ENCODE measurements at regions not wholly inside any gene's neighbourhood (a gene's known extent, or its start where the extent isn't known, plus 50 kb on each side); places are given as distances from the start of the nearest gene placed in this dataset.
"Not testable (repeated sequence)": the region's sequence is repeated elsewhere in the genome, so short reads cannot be mapped to it uniquely, and the experiment has no call there.

DNA sequence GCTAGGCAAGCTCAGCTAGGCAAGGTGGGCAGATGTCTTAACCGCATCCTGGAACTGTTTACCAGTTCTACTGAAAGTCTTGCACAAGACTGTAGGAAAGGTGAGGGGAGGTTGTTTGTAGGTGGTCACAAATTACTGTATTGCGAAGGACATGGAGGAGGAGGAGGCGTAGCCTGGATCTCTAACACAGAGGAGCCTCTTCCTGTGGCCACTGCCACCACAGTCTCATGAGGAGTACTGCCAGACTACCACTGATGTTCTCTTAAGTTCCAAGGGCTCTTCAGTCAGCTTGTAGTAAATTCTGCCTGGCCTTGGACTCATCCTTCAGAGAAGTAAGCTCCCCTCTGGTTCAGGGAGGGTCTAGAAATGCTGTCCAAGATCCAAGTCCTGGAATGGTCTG lies 258.6 kb downstream of the FAT4 start:
- no peak for DNase-seq (ENCODE audit: extremely low read depth, low read depth)

DNA sequence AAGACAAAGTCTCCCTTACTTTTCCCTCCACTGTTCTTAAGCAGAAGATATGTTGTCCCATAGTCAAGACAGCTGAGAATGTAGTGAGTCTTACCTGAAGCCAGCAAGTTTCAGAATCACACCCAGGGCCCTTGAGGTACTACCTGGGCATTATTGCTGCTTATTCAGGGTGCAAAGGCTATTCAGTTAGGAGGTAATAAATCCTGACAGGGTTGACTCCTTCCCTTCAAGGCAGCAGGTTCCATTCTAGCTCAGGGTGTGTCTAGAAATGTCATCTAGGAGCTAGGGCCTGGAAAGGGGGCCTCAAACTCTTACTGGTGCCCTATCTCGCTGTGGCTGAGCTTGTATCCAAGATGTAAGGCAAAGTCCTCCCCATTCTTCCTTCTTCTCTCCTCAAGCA lies 259.0 kb downstream of the FAT4 start:
- no peak for DNase-seq (ENCODE audit: extremely low read depth, low read depth)

- DNase-seq (ENCODE audit: extremely low read depth, low read depth): no peak
Observed at GRCh38 chr4:125582302-125582701, 267.5 kb downstream of the FAT4 start.

DNA sequence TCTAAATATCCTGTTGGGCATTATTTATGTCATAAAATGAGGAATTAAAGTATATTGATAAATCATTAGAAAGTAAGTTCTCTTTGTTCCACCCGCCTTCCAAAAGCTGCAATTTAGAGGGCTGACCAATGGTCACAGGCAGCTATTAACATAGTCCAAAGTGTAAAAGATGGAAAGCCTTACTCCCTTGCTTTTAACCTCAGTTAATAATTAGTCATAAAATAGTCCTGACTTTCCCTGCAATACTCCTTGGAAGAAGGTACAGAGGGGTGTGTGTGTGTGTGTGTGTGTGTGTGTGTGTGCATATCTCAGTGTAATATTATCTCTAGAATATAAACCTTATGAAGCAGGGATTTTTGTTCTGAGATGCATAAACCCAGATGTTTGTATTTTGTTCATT lies 275.4 kb downstream of the FAT4 start:
- DNase-seq (ENCODE audit: extremely low read depth, low read depth): no peak

DNA sequence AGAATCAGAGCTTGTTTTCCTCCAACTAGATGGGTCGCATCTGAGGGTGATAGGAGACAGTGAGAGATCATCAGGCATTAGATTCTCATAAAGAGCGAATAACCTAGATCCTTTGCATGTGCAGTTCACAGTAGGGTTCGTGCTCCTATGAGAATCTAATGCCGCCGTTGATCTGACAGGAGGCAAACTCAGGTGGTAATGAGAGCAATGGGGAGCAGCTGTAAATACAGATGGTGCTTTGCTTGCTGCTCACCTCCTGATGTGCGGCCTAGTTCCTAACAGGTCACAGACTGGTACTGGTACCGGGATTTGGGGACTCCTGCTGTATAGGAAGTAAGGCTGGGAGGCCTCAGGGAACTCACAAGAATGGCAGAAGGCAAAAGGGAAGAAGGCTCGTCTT lies 276.5 kb downstream of the FAT4 start:
- DNase-seq (ENCODE audit: extremely low read depth, low read depth): no peak

DNA sequence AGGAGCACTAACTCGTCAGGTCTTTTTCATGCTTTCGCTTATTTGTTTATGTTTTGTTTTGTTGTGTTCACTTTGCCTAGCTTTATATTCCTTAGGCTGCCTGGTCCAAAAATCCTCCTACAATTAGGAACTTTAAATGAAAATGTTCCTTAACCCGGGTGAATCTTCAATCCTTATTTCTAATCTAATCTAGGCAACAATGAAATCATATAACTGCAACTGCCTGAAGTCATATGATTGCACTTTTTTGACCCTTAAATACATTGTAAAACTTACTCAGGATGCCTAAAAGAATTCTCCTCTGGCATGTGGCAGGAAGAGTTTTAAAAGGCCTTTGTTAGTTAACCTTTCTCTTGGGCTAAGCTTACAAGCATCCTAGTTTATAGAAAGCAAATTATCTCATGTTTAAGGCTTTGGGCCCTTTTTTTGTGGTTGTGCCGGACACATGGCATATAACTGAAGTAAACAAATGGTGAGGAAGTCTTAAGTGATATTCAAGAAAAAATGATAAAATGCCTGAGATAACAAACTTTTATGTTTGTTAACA lies 279.4 kb downstream of the FAT4 start:
- no peak for DNase-seq (ENCODE audit: extremely low read depth, low read depth)

DNA sequence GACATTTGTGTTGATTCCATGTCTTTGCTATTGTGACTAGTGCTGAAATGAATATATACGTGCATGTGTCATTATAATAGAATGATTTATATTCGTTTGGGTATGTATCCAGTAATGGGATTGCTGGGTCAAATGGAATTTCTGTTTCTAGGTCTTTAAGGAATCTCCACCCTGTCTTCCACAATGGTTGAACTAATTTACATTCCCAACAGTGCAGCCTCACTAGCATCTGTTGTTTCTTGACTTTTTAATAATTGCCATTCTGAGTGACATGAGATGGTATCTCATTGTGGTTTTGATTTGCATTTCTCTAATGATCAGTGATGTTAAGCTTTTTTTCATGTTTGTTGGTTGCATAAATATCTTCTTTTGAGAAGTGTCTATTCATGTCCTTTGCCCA lies 291.2 kb downstream of the FAT4 start:
- DNase-seq (ENCODE audit: extremely low read depth, low read depth): not testable (repeated sequence)

DNA sequence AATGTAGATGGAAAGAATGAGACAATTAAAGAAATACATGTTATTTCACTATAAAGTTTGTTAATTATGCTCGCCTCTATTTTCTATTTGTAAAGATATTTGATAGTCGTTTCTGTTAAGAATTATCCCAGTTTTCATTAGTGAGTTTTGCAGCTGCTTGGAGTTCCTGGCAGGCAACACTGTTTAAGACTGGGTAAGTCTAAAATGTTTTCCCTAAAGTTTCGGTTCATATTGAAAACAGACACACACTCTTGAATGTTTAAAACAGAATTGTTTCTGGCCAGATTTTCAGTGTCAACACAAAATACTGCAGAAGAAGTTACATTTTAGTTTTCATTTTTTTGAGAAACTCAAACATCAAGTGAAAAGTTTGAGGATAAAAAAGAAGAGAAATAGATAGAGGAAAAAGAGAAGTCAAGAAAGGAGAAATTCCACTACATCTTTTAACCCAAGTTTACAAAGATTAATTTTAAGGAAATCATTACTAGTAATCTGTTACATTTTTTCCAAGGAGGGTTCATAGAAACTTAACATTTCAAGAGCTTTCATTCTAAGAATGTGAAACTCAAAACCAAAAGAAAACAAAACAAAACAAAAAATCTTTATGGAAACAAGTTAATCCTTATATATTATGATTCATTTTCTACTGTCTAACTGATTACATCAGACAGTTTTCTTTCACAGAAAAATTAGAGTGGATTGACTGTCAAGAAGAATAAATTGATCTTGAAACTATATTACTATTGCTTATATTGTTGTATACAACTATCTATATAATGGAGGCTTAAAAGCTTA lies 305.5 kb downstream of the FAT4 start:
- no peak for DNase-seq (ENCODE audit: extremely low read depth, low read depth)

- DNase-seq (ENCODE audit: extremely low read depth, low read depth): no peak
Observed at GRCh38 chr4:125624951-125625350, 310.2 kb downstream of the FAT4 start.

DNA sequence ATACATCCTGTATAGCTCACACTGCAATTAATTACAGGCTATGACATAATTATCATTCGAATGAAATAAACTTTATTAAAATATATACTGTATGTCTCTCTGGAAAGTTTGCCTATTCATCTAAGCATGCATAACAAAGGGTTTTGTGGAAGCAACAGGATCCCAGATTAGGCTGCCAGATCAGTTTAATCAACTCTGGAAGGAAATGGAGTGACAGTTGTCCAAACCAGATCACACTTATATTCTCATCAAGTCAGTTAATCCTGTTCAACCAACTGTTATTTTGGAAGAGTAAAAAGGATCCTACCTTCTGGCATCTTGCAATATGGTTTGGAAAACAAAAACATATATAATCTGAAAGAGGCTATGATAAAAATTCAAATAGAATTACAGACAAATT lies 312.2 kb downstream of the FAT4 start:
- DNase-seq (ENCODE audit: extremely low read depth, low read depth): no peak

DNA sequence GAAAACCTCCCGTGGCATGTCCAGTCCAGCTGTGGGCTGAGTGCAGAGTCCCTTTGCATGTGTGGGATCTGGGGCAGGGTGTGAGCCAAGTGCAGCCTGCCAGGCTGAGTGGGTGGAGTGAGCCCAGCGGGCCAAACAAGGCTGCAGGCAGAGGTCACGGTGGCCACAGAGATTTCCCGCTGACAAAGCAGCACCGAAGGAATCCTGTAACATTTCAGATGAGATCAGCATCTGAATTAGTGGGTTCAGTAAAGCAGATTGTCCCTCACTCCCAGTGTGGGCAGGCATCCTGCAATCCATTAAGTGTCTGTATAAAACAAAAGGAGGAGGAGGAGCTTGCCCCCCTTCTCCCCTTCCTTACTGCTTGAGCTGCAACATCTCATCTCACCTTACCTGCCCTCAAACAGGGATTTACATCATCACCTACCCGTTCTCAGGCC lies 324.4 kb downstream of the FAT4 start:
- no peak for DNase-seq (ENCODE audit: extremely low read depth, low read depth)

- no peak for DNase-seq (ENCODE audit: extremely low read depth, low read depth)
Observed at GRCh38 chr4:125641611-125642010, 326.9 kb downstream of the FAT4 start.

- DNase-seq (ENCODE audit: extremely low read depth, low read depth): no peak
Observed at GRCh38 chr4:125642645-125643044, 327.9 kb downstream of the FAT4 start.

DNA sequence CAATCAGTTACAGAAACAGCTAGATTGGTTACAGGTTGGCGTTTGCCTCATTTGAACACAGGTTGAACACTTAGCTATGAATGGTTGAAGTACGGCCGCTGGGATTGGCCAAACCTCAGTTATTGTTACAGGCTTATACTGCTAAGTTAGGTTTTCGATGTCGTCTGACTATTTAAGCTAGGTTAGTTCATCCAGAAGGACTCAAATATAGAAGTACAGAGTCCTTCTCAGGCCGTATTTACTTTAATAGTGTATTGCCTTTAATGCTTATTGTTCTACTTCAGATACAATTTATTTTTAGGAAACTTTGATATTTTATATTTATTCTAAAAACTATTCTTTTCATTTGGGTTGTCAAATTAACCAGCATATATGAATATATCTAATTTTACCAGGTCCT lies 334.7 kb downstream of the FAT4 start:
- DNase-seq (ENCODE audit: extremely low read depth, low read depth): no peak

GRCh38 chr4:125650557-125650956 lies 335.8 kb downstream of the FAT4 start:
- no peak for DNase-seq (ENCODE audit: extremely low read depth, low read depth)

DNA sequence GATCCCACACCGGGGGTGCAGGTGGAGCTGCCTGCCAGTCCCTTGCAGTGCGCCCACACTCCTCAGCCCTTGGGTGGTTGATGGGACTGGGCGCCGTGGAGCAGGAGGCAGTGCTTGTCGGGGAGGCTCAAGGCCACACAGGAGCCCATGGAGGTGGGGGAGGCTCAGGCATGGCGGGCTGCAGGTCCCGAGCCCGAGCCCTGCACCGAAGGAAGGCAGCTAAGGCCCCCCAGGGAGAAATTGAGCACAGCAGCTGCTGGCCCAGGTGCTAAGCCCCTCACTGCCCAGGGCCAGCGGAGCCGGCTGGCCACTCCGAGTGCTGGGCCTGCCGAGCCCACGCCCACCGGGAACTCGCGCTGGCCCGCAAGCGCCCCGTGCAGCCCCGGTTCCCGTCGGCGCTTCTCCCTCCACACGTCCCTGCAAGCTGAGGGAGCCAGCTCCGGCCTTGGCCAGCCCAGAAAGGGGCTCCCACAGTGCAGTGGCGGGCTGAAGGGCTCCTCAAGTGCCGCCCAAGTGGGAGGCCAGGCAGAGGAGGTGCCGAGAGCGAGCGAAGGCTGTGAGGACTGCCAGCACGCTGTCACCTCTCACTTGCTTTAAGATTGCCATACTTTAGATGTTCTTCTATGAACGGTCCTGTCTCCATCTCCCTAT lies 337.1 kb downstream of the FAT4 start:
- DNase-seq (ENCODE audit: extremely low read depth, low read depth): not testable (repeated sequence)

DNA sequence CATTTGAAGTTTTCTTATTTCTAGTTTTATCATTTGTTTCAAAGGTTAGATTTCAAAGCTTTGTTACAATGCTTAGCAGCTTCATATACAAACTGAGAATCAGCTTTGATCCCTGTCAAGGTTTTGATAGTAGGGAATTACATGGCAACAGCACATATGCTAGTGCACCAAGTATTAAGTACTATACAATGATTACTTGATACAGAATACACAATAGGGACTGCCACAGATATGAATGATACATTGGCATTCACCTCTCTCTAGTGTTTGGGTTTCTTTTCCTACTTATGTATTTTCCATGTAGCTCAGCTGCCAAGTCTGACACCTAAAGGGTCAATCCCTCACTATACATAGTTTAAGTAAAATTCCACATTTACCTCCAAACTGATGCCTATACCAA lies 344.0 kb downstream of the FAT4 start:
- DNase-seq (ENCODE audit: extremely low read depth, low read depth): no peak

GRCh38 chr4:125663896-125664767 lies 349.4 kb downstream of the FAT4 start:
- no peak for DNase-seq (ENCODE audit: extremely low read depth, low read depth)

GRCh38 chr4:125666635-125667034 lies 351.9 kb downstream of the FAT4 start:
- peak; percentile 5 for DNase-seq (ENCODE audit: extremely low read depth, low read depth)

DNA sequence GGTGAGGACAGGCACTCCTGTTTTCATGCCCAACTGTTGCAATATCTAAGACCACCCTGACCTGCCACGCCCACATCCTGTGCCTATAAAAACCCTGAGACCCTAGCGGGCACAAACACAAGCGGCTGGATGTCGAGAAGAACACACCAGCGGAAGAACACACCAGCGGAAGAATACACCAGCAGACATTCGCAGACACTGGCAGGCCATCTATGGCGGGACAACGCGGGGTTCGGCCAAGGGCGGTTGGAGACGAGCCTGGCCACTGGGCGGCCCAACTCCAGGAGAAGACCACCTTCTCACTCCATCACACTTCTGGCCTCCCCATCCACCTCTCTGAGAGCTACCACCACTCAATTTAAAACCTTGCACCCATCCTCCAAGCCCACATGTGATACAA lies 361.4 kb downstream of the FAT4 start:
- DNase-seq (ENCODE audit: extremely low read depth, low read depth): no peak

GRCh38 chr4:125676583-125676982 lies 361.8 kb downstream of the FAT4 start:
- no peak for DNase-seq (ENCODE audit: extremely low read depth, low read depth)

All from NCI-H460 (cell line).